PC-3 (cell line): ENCODE measurements at regions not wholly inside any gene's neighbourhood (a gene's known extent, or its start where the extent isn't known, plus 50 kb on each side); places are given as distances from the start of the nearest gene placed in this dataset.

Experiments
- CTCF ChIP-seq: fragments of 300-600 bp; sonication (generic); conservative IDR thresholded peaks from 2 replicates; pipeline ENCODE4 v1.5.1; 2017; ENCODE audit warnings: antibody characterized with exemption, low read depth, mild to moderate bottlenecking, low read length
- EZH2phosphoT487 ChIP-seq: fragments of 300-600 bp; sonication (generic); IDR thresholded peaks from 2 replicates; pipeline ENCODE4 v1.6.1; 2018; ENCODE audit warnings: mild to moderate bottlenecking, antibody characterized with exemption, low read length, borderline replicate concordance

DNA sequence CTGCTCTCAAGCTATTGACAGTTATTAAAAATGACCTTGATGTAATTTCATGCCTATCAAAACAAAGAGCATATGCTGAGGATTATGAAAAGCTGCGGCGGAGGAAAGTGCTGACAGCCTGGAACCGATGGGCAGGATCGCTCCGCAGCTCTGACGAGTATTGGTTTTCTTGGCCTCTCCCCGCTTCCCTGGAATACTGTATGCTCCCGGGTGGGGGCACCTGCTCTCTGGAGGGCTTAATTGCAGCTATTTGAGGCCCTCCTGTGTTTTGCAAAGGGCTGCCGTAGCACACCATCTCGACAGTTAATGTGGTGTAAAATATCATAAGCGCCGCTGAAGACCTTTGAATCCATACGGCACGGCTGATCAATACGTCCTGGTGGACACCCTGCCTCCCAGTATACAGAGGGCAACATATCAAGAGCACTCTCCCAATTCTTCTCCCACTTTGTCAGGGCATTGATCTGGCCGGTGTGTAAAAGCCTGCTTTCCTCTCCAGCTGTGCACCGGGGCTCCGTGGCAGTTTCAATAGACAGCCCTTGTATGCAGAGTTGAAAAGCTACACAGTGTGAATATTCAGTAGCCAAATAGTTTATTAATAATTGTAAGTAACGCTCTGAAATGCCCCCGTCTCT lies 662.4 kb downstream of the GALR1 start:
- TF ChIP-seq CTCF (no peak), EZH2phosphoT487 (no peak)
